ENCODE measurements at regions not wholly inside any gene's neighbourhood (a gene's known extent, or its start where the extent isn't known, plus 50 kb on each side); places are given as distances from the start of the nearest gene placed in this dataset.

DNA sequence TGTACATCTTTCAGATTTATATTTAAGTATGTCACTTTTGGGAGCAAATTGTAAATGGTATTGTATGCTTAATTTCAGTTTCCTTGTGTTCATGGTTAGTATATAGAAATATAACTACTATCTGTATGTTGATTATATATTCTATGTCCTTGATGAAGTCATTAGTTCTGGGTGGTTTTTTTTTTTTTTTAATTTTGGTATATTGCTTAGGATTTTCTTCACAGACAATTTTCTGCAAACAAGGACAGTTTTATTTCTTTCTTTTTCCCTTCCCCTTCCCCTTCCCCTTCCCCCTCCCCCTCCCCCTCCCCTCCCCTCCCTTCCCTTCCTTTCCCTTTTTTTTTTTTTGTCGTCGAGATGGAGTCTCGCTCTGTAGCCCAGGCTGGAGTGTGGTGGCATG lies 430.0 kb downstream of the TYW1 start:
- no peak for DNase-seq

GRCh38 chr7:67429735-67430134 lies 433.1 kb downstream of the TYW1 start:
- DNase-seq: no peak

DNA sequence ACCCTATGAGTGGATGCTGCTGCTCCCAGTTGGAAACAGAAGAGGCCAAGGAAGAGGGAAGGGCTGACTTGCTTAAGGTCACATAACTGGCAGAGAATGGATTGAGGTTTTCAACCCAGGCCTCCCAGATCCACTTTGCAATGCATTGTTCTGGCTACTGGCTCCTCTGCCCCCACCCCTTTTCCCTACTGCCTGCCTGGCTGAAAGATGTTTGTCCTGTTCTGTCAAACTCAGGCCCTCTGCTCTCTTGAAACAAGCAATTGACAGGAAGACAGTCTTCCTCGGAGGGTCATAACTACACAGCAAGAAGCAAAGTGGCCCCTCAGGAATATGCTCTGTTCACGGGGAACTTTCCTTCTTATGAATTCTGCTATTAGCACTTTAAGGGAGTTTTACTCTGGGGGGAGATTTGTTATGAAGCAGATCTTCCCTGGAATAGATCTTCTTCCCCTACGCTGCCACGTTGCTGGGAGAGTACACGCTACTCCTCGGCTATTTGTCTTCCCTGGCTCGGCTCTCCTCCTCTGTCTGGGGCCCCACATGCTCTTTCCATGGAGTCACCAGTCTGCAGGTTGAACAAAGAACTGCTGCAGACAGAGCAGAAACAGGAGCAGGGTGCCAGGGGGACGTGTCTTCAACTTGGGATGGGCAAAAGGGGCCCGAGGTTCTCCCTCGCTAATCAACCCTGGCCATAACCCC lies 436.1 kb downstream of the TYW1 start:
- no peak for DNase-seq

DNA sequence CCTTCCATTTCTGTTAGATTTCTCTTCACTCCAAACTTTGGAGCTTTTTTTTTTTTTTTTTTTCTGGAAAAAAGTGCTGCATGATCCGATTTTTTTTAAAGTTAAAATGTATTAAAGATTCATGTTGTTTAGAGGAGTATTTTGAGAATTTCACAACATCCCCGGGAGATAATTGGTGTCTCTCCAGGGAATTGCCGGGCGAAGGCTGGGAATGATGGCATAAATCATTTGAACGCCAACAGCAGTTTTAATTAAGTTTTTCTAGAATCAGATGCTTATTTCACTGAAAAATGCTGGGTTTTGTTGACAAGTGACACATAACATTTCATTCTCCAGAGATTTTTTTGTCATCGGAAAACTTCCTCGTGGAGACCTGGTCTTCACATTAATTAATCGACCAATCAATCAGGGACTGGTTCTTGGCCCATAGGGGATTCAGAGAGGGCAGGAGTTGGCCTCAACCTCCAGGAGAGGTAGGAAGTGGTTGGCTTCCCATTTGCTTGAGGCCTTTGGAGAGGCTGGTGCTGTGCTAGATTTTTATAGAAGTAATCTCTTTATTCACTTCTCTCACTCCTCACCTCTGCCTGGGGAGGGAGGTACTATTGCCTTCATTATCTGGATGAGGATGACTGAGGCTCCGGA lies 439.4 kb downstream of the TYW1 start:
- peak; percentile 28 for DNase-seq

DNA sequence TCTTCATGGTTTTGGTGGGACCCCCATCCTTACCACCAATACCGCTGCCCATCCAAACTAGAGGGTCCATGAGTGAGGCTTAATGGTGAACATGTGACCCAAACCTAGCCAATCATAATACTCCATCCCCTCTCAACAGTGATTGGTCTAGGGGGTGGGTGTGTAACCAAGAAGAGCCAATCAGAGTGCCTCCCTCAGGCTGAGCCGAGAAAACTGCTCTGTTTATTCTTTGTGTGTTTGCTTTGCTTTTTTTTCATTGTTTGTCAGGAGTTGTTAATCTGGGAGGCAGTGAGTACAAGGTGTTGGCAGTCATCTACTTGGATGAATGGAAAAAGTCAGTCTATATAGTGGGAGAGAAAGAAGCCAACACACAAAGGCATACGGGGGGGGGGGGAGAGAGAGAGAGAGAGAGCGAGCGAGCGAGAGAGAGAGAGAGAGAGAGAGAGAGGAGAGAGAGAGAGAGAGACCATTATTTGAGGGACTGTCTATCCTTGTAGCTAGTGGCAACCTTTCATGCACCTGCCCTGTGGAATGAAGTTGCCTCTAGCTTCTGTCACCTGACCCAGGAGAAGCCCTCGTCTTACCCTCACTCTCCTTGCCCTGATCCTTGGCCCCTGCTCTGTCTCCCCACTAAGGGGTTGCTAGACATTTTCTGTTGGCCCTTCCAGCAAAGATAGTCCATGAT lies 441.7 kb downstream of the TYW1 start:
- no peak for DNase-seq

DNA sequence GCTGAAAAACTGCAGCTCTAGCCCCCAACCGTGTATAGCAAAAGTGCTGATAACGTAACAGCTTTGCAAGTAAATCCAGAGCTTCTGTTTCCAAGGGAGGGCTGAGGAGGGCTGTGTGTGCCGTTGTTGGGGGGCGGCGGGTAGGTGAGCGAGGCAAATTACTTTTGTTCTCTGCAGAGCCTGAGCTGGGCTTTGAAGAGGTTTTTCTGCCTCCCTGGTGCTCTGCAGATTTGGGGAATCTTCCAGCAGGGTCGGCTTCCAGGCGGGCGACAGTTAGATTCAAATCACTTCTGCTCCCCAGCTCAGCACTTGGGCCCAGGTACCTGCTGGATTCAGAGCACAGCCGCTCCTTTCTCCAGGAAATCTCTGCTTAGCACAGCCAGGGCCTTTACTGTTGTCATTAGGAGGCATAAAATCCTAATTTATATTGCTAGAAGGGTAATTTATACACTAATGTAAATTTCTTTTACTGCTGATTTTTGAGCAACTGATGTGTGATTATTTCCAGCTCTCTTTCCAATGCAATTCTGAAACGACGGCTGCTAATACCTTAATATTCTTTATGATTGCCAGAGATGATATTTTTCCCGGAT lies 442.4 kb downstream of the TYW1 start:
- no peak for DNase-seq

GRCh38 chr7:67440321-67440720 lies 443.7 kb downstream of the TYW1 start:
- DNase-seq: no peak

DNA sequence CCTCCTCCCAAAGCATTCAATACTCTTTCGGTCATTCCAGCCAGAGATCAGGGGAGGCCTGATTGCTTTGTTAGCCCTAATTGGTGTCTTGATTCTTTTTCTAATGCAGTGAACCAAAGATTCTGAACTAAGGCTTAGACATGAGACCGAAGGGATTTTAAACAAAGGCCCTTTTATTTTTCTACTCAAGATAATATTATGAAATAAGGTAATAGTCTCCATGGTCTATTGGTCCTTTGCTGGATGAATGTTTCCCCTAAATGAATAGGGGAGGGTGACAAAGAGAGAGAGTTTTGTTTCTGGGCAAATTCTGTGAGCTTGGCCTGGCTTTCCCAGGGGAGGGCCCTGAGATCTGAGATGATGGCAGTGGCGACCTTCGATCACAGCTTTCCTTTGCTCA lies 449.1 kb downstream of the TYW1 start:
- DNase-seq: no peak

DNA sequence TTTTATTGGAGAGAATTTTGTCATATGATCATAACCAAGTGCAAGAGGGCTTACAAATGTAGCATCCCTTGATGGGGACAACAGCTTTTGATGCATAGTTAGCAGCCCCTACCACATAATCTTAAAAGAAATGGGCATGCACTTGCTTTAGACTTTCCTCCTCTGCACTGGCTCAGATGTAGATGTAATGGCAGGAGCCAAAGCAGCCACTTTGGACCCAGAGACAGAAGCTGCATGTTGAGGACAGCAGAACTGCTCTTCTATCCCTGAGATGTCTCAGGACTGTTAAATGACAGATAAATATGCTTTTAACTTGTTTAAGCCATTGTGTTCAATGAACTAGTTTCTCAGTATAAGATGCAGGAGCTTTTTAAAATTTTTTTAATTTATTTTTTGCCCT lies 450.7 kb downstream of the TYW1 start:
- DNase-seq: no peak

GRCh38 chr7:67448271-67448670 lies 451.6 kb downstream of the TYW1 start:
- no peak for DNase-seq

DNA sequence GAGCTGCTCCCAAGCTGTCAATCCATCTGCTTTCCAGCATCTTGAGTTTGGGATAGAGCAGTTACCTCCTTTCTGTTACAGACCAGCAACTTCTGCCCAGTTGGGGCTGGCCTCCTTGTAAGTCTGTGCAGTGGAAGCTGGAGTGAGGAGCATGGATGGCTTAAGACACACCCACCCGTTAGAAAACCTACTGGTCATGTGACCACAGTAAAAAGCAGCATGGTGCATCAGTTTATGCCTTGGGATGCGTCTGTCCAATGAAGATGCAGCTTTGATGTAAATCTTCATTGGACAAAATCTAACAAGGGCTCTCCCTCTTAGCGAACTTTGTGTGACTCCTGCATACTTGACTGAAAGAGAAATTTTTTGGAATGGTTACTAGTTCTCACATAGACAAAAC lies 453.5 kb downstream of the TYW1 start:
- no peak for DNase-seq

DNA sequence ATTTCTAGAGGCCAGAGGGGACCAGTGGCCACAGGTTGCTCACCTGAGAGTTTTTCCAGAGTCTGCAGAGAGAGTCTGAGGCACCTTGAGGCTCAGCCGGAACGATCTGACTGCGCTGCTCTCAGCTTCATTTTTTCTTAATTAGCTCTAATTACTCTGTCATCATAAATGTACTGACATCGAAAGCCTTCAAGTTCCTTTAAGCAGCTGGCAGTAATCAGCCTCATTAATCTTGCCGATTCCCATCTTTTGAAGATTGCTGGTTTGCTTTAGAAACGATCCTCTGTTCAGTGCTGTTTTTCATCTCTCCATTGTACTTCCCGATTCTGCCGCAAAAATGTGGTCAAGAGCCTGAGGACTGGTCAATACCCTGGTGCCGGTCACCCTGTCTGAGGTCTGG lies 454.7 kb downstream of the TYW1 start:
- no peak for DNase-seq

DNA sequence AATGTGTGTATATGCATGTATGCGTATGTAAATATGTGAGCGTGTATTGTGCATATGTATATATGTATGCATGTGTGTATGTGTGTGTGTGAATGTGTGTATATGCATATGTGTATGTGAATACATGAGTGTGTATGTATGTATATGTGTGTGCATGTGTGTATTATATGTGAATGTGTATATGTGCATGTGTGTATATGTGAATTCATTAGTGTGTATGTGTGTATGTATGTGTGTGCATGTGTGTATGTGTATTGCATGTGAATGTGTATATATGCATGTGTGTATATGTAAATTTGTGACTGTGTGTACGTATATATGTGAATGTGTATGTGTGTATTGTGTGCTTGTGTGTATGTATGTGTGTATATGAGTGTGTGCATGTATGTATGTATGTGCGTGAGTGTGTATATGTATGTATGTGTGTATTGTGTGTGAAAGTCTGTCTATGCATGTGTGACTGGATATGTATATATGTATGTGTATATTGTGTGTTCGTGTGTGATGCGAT lies 455.9 kb downstream of the TYW1 start:
- DNase-seq: no peak

DNA sequence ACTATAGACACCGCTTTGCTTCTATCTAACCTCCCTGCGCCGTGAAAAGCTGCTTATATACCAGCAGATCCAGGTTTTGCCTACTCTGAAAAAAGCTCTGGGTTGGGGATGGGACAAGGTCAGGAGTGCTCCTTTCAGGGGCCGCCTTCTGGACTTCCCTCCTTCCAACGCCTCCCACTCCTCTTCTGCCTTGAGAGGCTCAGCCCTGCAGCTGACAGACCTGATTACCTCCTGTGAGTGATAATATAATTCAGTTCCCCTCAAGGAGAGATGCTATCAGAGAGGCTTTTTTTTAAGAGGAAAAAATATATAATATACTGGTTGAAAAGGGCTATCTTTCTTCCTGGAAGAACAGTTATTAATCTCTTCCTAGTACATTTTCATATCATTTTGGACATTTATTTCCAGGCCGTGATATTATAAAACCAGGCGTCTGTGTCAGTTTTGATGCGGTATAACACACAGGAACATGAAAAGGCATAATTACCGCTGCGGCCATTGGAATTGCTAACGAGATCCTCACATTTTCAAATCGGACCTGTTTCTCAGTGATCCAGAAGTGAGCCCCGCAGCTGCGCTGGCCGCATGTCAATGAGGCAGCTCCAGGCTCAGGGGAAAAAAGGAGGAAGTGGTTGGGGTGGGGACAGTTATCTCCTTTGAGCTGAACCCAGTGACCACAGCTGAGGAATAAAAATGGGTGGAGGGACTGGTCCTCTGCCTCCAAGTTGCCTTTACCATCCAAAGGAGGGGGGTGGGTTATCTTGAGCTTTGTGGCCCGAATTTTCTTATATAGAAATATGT lies 457.1 kb downstream of the TYW1 start:
- DNase-seq: no peak

GRCh38 chr7:67455508-67455907 lies 458.9 kb downstream of the TYW1 start:
- DNase-seq: no peak

- peak; percentile 100 for DNase-seq
Measured at GRCh38 chr7:67462781-67463191, 466.2 kb downstream of the TYW1 start.

- DNase-seq: no peak
Measured at GRCh38 chr7:67463316-67463715, 466.7 kb downstream of the TYW1 start.

- peak; percentile 67 for DNase-seq
Measured at GRCh38 chr7:67463983-67464382, 467.4 kb downstream of the TYW1 start.

DNA sequence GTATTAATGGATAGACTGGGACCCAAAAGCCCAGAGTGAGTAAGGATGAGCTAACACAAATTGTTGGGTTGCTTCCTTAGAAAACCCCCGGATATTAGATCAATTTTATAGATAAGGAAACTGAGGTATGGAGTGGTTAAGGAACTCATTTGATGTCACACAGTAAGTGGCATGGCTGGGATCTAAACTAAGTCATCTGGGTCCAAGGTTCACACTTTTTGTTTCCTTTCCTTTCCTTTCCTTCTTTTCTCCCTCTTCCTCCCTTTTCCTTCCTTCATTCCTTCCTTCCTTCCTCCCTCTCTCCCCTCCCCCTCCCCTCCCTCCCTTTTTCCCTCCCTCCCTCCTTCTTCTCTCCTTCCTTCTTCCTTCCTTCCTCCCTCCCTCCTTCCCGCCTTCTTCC lies 469.5 kb downstream of the TYW1 start:
- no peak for DNase-seq

DNA sequence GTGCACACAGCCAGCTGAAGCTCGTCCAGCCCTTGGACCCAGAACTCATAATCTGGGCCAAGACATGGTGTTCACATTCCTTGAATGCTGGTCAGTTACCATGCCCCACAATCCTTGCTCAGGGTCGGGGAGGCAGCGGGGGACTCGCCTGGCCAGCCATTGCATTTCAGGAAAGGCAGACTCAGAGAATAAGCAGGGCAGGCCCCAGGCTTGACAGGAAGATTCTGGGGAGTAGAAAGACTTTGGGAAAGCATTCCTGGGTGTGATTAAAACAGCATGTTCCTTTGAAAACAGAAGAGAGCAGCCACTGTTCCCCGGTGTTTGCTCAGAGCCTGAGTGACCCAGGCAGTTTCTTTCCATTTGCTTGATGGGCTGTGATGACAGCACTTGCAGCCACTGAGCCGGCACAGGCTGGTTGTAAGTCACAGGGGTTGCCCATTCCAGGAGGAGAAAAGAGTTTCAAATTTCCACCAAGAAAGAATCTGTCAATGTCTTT lies 473.7 kb downstream of the TYW1 start:
- peak; percentile 35 for DNase-seq

GRCh38 chr7:67475293-67475692 lies 478.7 kb downstream of the TYW1 start:
- no peak for DNase-seq

DNA sequence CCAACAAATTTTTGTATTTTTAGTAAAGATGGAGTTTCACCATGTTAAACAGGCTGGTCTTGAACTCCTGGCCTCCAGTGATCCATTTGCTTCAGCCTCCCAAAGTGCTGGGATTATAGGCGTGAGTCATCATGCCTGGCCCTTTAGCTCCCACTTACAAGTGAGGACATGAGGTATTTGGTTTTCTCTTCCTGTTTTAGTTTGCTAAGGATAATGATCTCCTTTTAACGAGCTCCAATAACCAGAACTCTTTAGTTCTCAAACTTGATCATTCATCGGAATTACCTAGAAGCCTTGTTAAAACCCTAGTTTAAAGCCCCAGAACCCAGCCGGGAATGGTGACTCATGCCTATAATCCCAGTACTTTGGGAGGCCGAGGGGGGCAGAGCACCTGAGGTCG lies 481.4 kb downstream of the TYW1 start:
- DNase-seq: no peak
